ENCODE measurements at regions not wholly inside any gene's neighbourhood (a gene's known extent, or its start where the extent isn't known, plus 50 kb on each side); places are given as distances from the start of the nearest gene placed in this dataset.
"Not testable (repeated sequence)": the region's sequence is repeated elsewhere in the genome, so short reads cannot be mapped to it uniquely, and the experiment has no call there.

- H3K27ac ChIP-seq = no peak overlapping the region
- H3K4me1 ChIP-seq (ENCODE audit: control insufficient read depth in 1 of 2, insufficient read depth in 1 of 2, low read depth in 1 of 2, low read length in 1 of 2) = no peaks in the 10 kb centered on the region
- H3K36me3 ChIP-seq = no peaks in the 10 kb centered on the region
- peaks cover 64% of the 10 kb centered on the region for H3K27me3 ChIP-seq
- no peaks in the 10 kb centered on the region for H3K9me3 ChIP-seq
- TF ChIP-seq, protein P1, sequence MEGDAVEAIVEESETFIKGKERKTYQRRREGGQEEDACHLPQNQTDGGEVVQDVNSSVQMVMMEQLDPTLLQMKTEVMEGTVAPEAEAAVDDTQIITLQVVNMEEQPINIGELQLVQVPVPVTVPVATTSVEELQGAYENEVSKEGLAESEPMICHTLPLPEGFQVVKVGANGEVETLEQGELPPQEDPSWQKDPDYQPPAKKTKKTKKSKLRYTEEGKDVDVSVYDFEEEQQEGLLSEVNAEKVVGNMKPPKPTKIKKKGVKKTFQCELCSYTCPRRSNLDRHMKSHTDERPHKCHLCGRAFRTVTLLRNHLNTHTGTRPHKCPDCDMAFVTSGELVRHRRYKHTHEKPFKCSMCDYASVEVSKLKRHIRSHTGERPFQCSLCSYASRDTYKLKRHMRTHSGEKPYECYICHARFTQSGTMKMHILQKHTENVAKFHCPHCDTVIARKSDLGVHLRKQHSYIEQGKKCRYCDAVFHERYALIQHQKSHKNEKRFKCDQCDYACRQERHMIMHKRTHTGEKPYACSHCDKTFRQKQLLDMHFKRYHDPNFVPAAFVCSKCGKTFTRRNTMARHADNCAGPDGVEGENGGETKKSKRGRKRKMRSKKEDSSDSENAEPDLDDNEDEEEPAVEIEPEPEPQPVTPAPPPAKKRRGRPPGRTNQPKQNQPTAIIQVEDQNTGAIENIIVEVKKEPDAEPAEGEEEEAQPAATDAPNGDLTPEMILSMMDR (IDR thresholded peaks at IDR 0.05) = no peak
- no peak overlapping the region for H3K4me3 ChIP-seq (ENCODE audit: low read depth in 1 of 2, low read length in 1 of 2)
These were observed 73.2 kb upstream of the NUP50 start for GRCh38 chr22:45090497-45090910.

DNA sequence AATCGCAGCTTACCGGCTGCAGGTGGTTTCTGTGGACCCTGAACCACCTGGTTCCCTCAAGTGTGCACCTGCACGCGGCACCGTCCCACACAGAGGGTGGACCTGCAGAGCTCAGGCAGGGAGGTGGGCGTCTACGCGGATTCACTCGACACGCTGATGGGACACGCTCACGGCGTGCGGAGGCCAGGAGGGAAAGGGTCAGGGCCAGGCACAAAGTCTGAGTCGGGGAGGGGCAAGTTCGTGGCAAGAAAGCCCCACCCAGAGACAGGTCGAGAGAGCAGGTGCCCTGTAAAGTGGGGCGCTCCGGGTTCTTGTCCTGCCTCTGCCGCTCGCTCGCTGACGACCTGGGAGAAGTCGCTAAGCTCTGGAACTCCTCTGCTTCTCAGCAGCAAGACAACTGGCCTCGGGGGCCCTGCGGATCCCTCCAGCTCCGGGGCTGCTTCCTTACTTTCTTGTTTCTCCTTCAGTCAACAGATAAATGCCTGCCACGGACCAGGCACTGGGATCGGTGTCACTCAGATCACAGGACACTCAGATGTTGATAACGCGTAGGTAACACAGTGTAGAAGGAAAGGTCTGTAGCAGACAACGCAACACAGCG lies 72.4 kb upstream of the NUP50 start:
- peaks cover 57% of the 10 kb centered on the region for H3K27me3 ChIP-seq
- no peak overlapping the region for H3K27ac ChIP-seq

DNA sequence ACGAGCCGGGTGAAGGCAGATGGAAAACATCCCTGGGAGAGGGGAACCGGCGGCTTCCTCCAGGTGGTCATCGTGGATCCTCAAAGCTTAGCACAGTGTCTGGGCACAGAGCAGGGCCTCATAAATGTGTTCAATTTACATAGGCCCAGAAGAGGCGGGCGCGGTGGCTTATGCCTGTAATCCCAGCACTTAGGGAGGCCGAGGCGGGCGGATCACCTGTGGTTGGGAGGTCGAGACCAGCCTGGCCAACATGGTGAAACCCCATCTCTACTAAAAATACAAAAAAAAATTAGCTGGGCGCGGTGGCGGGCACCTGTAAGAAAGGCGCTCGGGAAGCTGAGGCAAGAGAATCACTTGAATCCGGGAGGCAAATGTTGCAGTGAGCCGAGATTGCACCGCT lies 71.8 kb upstream of the NUP50 start:
- H3K4me1 ChIP-seq (ENCODE audit: control insufficient read depth in 1 of 2, insufficient read depth in 1 of 2, low read depth in 1 of 2, low read length in 1 of 2); H3K9me3 ChIP-seq; H3K27ac ChIP-seq; H3K36me3 ChIP-seq; H3K4me3 ChIP-seq (ENCODE audit: low read depth in 1 of 2, low read length in 1 of 2): not testable (repeated sequence)
- H3K27me3 ChIP-seq = peaks cover 57% of the 10 kb centered on the region

More for the DNA sequence above, 72.4 kb upstream of the NUP50 start:
- no peaks in the 10 kb centered on the region for H3K36me3 ChIP-seq
- TF ChIP-seq, protein P1 (IDR thresholded peaks at IDR 0.05) = no peak
- no peak overlapping the region for H3K4me3 ChIP-seq (ENCODE audit: low read depth in 1 of 2, low read length in 1 of 2)
- no peaks in the 10 kb centered on the region for H3K4me1 ChIP-seq (ENCODE audit: control insufficient read depth in 1 of 2, insufficient read depth in 1 of 2, low read depth in 1 of 2, low read length in 1 of 2)
- no peaks in the 10 kb centered on the region for H3K9me3 ChIP-seq

- TF ChIP-seq, protein P1 (IDR thresholded peaks at IDR 0.05) = no peak
- Histone ChIP-seq H3K4me3 (ENCODE audit: low read depth in 1 of 2, low read length in 1 of 2) (no peak overlapping the region), H3K27me3 (peaks cover 58% of the 10 kb centered on the region), H3K4me1 (ENCODE audit: control insufficient read depth in 1 of 2, insufficient read depth in 1 of 2, low read depth in 1 of 2, low read length in 1 of 2) (no peaks in the 10 kb centered on the region), H3K9me3 (no peaks in the 10 kb centered on the region), H3K27ac (no peak overlapping the region), H3K36me3 (no peaks in the 10 kb centered on the region)
These were observed 71.1 kb upstream of the NUP50 start for GRCh38 chr22:45092644-45093043.

DNA sequence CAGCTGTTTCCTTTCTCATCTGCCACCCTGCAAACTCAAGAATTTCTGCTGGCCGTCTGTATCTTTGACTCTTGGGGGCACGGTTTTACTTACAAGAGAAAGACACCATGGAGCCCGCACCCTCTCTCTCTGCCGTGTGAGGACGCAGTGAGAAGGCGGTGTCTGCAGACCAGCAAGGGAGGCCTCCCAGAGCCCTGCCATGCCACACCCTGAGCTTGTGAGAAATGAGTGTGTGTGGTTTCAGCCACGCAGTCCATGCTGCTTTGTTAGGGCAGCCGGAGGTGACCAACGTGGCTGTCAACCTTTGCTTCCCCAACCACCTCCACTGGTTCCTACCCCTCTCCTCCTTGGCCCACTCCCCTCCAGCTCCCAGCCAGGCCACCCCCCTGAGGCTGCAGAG lies 70.1 kb upstream of the NUP50 start:
- H3K27me3 ChIP-seq = peaks cover 58% of the 10 kb centered on the region
- no peak overlapping the region for H3K4me3 ChIP-seq (ENCODE audit: low read depth in 1 of 2, low read length in 1 of 2)
- no peak overlapping the region for H3K27ac ChIP-seq
- TF ChIP-seq, protein P1 (IDR thresholded peaks at IDR 0.05) = no peak
- no peaks in the 10 kb centered on the region for H3K36me3 ChIP-seq
- no peaks in the 10 kb centered on the region for H3K4me1 ChIP-seq (ENCODE audit: control insufficient read depth in 1 of 2, insufficient read depth in 1 of 2, low read depth in 1 of 2, low read length in 1 of 2)
- no peaks in the 10 kb centered on the region for H3K9me3 ChIP-seq

- H3K4me3 ChIP-seq (ENCODE audit: low read depth in 1 of 2, low read length in 1 of 2) = no peak overlapping the region
- H3K4me1 ChIP-seq (ENCODE audit: control insufficient read depth in 1 of 2, insufficient read depth in 1 of 2, low read depth in 1 of 2, low read length in 1 of 2) = no peaks in the 10 kb centered on the region
- no peaks in the 10 kb centered on the region for H3K9me3 ChIP-seq
- TF ChIP-seq, protein P1 (IDR thresholded peaks at IDR 0.05) = no peak
- no peaks in the 10 kb centered on the region for H3K36me3 ChIP-seq
- no peak overlapping the region for H3K27ac ChIP-seq
- peaks cover 53% of the 10 kb centered on the region for H3K27me3 ChIP-seq
These were observed 69.5 kb upstream of the NUP50 start for GRCh38 chr22:45094081-45094720.

All from neutrophil (primary cell).